Spleen (tissue), 11 donors: ENCODE measurements at regions not wholly inside any gene's neighbourhood (a gene's known extent, or its start where the extent isn't known, plus 50 kb on each side); places are given as distances from the start of the nearest gene placed in this dataset.

Experiments used
- DNase-seq: peaks from one replicate; pipeline ENCODE4 v3.0.0-alpha.2; 2020
- H3K27ac ChIP-seq, 8 donors: fragments of 200-600 bp; sonication (generic) in 7 of 8; 1 replicate in 4 of 8; 2 replicates in 4 of 8; pipeline versions ENCODE4 v1.5.0 to v1.8.0; 2016 to 2021; ENCODE audit warnings: inconsistent platforms in 4 of 8, mild to moderate bottlenecking in 4 of 8, moderate library complexity in 1 of 8
- H3K27me3 ChIP-seq, 7 donors: fragments of 200-600 bp; sonication (generic) in 6 of 7; replicated peaks in 1 of 7; 1 replicate in 4 of 7; 2 replicates in 3 of 7; pipeline versions ENCODE4 v1.5.0 to v1.8.0; 2016 to 2021; ENCODE audit warnings: inconsistent platforms in 3 of 7, mild to moderate bottlenecking in 1 of 7
- H3K36me3 ChIP-seq, 6 donors: fragments of 200-600 bp; sonication (generic) in 5 of 6; 1 replicate in 4 of 6; 2 replicates in 2 of 6; pipeline versions ENCODE4 v1.5.0 to v1.8.0; 2016 to 2021; ENCODE audit warnings: inconsistent platforms in 2 of 6
- H3K4me1 ChIP-seq, 6 donors: fragments of 200-600 bp; sonication (generic) in 5 of 6; 1 replicate in 3 of 6; 2 replicates in 3 of 6; pipeline versions ENCODE4 v1.5.0 to v1.8.0; 2016 to 2021; ENCODE audit warnings: inconsistent platforms in 3 of 6
- H3K4me3 ChIP-seq, 8 donors: fragments of 200-600 bp; sonication (generic) in 7 of 8; 1 replicate in 4 of 8; 2 replicates in 4 of 8; pipeline versions ENCODE4 v1.5.0 to v1.8.0; 2016 to 2021; ENCODE audit warnings: inconsistent platforms in 4 of 8, mild to moderate bottlenecking in 4 of 8, moderate library complexity in 2 of 8
- H3K9me3 ChIP-seq, 8 donors: fragments of 200-600 bp; sonication (generic) in 7 of 8; 1 replicate in 4 of 8; 2 replicates in 4 of 8; pipeline versions ENCODE4 v1.5.0 to v1.8.0; 2016 to 2021; ENCODE audit warnings: inconsistent platforms in 4 of 8
- POLR2A ChIP-seq, 3 donors: fragments of 450-650 bp; IDR thresholded peaks; one replicate each; pipeline ENCODE4 v1.5.1; 2017; ENCODE audit warnings: antibody characterized with exemption in 3 of 3, mild to moderate bottlenecking in 1 of 3
- POLR2AphosphoS5 ChIP-seq, 3 donors: sonication (generic); formaldehyde crosslinking; IDR thresholded peaks; one replicate each; pipeline ENCODE4 v1.5.1; 2017; ENCODE audit warnings: antibody characterized with exemption in 3 of 3
- WGBS, 5 donors: extraction: QIAGEN DNeasy Blood & Tissue Kit in 3 of 5; methylation state at CpG; one replicate each; pipeline versions ENCODE4 v1.1.5 to v1.1.7; 2013 to 2018; 5-methylcytosine and 5-hydroxymethylcytosine counted together
- intact Hi-C: fragments of 100-400 bp; cut with DNase I; formaldehyde crosslinking; loops from one replicate; pipeline ENCODE4 v1.15.0; 2023; ENCODE audit warnings: low total_unique reads
- TF ChIP-seq, protein P1 (sequence below), 11 experiments: fragments of 200-600 bp in 7 of 11; fragments of 450-650 bp in 4 of 11; sonication (generic) in 4 of 11; IDR thresholded peaks in 8 of 11; conservative IDR thresholded peaks in 3 of 11; 1 replicate in 7 of 11; 2 replicates in 4 of 11; pipeline versions ENCODE4 v1.4.0 to v1.8.0; 2016 to 2021; ENCODE audit warnings: antibody characterized with exemption in 11 of 11, inconsistent platforms in 4 of 11, mild to moderate bottlenecking in 1 of 11
- donor health status: healthy with polysubstance abuse.
- donor health status: DM: no; HTN: no; CAD: no; lungs with moderate emphysema.
- donor health status: DM: no; HTN: no; CAD: no.
- donor health status: Bipolar disorder and iron deficiency.
- donor health status: healthy.
- donor health status: DM: no; HTN: no; CAD: no.
- donor health status: DM: yes; HTN: yes; CAD: no.

DNA sequence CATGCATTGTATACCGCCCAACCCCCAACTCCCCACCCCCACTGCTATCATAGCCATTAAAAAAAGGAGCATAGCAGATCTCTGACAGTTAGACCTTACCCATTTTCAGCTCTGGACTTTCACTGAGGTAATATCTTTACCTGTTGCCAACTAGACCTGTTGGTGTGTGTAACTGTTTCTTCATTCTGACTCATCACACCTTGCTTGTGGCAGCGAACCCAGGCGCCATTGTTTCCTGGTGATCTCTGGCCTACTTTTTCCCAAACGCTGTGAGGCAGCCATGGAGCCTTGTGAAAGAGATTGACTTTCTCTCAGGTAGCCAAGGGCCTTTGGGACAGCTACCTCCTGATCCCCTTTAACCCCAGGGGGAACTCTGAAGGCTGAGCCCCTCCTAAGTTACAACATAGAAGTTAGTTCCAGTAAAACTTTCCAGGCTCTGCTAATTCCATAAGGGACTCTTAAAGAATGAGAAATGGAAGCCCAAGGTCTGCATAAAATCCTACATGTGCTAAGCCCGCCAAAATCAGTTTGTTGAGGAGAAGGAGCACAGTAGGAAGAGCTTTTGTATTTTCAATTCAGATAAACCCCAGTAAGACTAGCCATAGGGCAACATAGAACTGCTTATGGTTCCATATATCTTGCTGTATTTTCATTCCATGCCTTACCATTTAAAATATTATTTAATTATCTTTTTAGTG is 196.1 kb upstream of the CAMK1G start:
- intact Hi-C loops, result no loop called here
- Histone ChIP-seq H3K9me3 (no peaks in the 10 kb centered on the region), H3K36me3 (no peaks in the 10 kb centered on the region), H3K4me3 (no peak overlapping the region), H3K4me1 (no peaks in the 10 kb centered on the region), H3K27me3 (peaks cover 0 to 3% (median 0%) of the 10 kb centered on the region in 7 donors), H3K27ac (no peak overlapping the region)
- TF ChIP-seq, protein P1, sequence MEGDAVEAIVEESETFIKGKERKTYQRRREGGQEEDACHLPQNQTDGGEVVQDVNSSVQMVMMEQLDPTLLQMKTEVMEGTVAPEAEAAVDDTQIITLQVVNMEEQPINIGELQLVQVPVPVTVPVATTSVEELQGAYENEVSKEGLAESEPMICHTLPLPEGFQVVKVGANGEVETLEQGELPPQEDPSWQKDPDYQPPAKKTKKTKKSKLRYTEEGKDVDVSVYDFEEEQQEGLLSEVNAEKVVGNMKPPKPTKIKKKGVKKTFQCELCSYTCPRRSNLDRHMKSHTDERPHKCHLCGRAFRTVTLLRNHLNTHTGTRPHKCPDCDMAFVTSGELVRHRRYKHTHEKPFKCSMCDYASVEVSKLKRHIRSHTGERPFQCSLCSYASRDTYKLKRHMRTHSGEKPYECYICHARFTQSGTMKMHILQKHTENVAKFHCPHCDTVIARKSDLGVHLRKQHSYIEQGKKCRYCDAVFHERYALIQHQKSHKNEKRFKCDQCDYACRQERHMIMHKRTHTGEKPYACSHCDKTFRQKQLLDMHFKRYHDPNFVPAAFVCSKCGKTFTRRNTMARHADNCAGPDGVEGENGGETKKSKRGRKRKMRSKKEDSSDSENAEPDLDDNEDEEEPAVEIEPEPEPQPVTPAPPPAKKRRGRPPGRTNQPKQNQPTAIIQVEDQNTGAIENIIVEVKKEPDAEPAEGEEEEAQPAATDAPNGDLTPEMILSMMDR (IDR thresholded peaks at IDR 0.05 in 8 of 11, conservative IDR thresholded peaks at IDR 0.05 in 3 of 11), result no peak
- 81 to 91% (median 86%) methylated on average over 5 of the region's 5 CpGs for WGBS, 5 donors
- DNase-seq, result no peak

DNA sequence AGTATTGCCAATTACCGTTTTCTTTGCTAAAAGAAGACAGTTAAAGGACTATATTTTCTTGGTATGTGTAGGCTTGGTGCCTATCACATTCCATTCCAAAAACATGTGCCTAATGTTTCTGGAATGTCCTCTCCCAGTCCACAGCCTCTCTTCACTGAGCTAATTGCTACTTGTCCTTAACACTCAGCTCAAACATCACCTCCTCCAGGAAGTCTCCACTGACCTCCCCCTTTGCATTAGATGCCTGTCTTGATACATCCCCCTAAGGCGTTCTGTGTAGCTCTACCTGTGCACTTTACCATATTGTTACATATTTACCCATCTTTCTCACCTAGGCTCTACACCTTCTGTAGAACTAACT is 195.6 kb upstream of the CAMK1G start:
- WGBS, 5 donors, result 77 to 89% (median 80%) methylated on average over 2 of the region's 2 CpGs
- Histone ChIP-seq H3K36me3 (no peaks in the 10 kb centered on the region), H3K9me3 (no peaks in the 10 kb centered on the region), H3K4me1 (no peaks in the 10 kb centered on the region), H3K4me3 (no peak overlapping the region), H3K27me3 (peaks cover 0 to 3% (median 0%) of the 10 kb centered on the region in 7 donors), H3K27ac (no peak overlapping the region)
- no peak for TF ChIP-seq POLR2A (IDR thresholded peaks at IDR 0.05)
- TF ChIP-seq POLR2AphosphoS5 (IDR thresholded peaks at IDR 0.05), result no peak
- TF ChIP-seq, protein P1 (IDR thresholded peaks at IDR 0.05 in 8 of 11, conservative IDR thresholded peaks at IDR 0.05 in 3 of 11), result no peak
- DNase-seq, result no peak
- intact Hi-C loops, result no loop called here

DNA sequence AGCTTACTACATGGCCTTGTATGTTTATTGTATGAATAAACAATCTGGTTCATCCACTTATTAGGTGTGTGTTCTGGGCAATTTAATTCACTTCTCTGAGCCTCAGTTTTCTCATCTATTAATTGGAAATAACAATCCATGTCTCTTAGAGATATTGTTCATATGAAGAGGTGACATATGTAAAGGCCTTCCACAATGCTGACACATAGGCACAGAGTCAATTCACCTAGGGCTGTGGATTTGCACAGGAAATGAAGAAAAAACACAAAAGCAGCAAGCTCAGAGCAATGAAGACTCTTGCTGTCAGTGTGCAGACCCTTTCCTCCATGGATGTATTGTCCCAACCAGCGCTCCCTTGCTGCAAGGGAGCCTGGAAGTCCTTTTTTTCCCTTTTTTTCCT is 195.2 kb upstream of the CAMK1G start:
- WGBS, 5 donors, result 70 to 100% (median 94%) methylated on average over 1 of the region's 1 CpG
- TF ChIP-seq, protein P1 (IDR thresholded peaks at IDR 0.05 in 8 of 11, conservative IDR thresholded peaks at IDR 0.05 in 3 of 11), result no peak
- TF ChIP-seq POLR2AphosphoS5 (IDR thresholded peaks at IDR 0.05), result no peak
- no peak for TF ChIP-seq POLR2A (IDR thresholded peaks at IDR 0.05)
- Histone ChIP-seq H3K4me1 (no peaks in the 10 kb centered on the region), H3K27me3 (peaks cover 0 to 3% (median 0%) of the 10 kb centered on the region in 7 donors), H3K9me3 (no peaks in the 10 kb centered on the region), H3K36me3 (no peaks in the 10 kb centered on the region), H3K27ac (no peak overlapping the region), H3K4me3 (no peak overlapping the region)
- no peak for DNase-seq
- intact Hi-C loops, result no loop called here

DNA sequence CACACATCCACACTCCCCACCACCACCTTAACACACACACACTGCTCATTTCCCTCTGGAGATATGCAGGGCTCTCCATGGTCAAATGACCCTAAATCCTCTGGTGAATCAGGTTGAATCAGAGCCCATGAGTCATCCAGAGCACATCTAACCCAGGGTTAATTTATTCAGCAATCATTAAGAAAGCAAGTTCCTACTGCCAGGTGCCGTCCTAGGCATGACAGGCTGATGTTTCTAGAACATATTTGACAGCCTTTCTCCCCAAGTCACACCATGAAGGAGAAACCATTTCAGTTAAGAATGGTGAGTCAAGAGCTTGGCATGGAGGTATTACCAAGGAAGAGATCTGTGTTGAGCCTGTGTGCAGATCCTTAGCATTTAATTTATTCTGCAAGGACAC is 194.3 kb upstream of the CAMK1G start:
- 57 to 100% (median 75%) methylated on average over 1 of the region's 1 CpG for WGBS, 5 donors
- DNase-seq, result no peak
- Histone ChIP-seq H3K27me3 (peaks cover 0 to 3% (median 0%) of the 10 kb centered on the region in 7 donors), H3K9me3 (no peaks in the 10 kb centered on the region), H3K27ac (no peak overlapping the region), H3K4me3 (no peak overlapping the region), H3K36me3 (no peaks in the 10 kb centered on the region), H3K4me1 (no peaks in the 10 kb centered on the region)
- TF ChIP-seq POLR2AphosphoS5 (IDR thresholded peaks at IDR 0.05) (no peak), POLR2A (IDR thresholded peaks at IDR 0.05) (no peak)
- TF ChIP-seq, protein P1 (IDR thresholded peaks at IDR 0.05 in 8 of 11, conservative IDR thresholded peaks at IDR 0.05 in 3 of 11), result no peak
- intact Hi-C loops, result no loop called here
